NB4 (cell line): ENCODE measurements at regions not wholly inside any gene's neighbourhood (a gene's known extent, or its start where the extent isn't known, plus 50 kb on each side); places are given as distances from the start of the nearest gene placed in this dataset.

Source experiments
- DNase-seq: peaks from one replicate; pipeline ENCODE4 v3.0.0; 2010; ENCODE audit warnings: low read depth
- H3K4me3 ChIP-seq: one replicate; pipeline ENCODE4 v1.5.1; 2011; ENCODE audit warnings: mild to moderate bottlenecking, low read depth, low read length, moderate library complexity
- MYC ChIP-seq: IDR thresholded peaks from 2 replicates; pipeline ENCODE4 v1.6.1; 2011; ENCODE audit warnings: low read depth, low read length
- POLR2A ChIP-seq: IDR thresholded peaks from 2 replicates; pipeline ENCODE4 v1.6.1; 2011; ENCODE audit warnings: mild to moderate bottlenecking; ENCODE audit not compliant: insufficient read length; ENCODE audit errors: extremely low read depth
- TF ChIP-seq, protein P1 (sequence below): IDR thresholded peaks from one replicate; pipeline ENCODE4 v1.5.1; 2012; ENCODE audit warnings: low read depth, low read length
- TF ChIP-seq, protein P2 (sequence below): IDR thresholded peaks from 2 replicates; pipeline ENCODE4 v1.6.1; 2011; ENCODE audit warnings: low read depth, low read length

DNA sequence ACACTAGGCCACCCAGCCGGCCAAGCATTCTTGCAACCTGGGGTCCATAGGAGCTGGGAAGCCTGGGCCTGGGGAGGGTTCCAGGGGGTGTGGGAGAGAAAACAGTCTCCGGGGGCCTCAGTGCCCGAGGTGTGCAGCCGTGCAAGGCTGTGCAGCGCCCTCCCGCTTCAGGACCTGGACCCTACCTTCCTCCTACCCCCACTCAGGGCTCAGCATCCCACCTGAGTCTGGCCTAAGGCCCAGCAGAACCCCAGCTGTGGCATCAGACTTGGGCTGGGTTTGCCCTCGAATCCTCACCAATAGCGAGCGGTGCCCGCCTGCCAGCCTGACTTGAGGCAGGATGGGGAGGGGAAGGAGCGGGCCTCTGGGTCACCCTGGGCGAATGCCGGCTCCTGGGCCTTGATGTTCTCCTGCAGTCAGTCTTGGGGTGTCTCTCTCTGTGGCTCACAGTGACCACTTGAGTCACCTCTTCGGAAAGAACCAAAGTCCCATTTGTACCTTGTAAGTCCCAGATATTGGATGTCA lies 53.6 kb upstream of the PPARA start:
- H3K4me3 ChIP-seq = no peak overlapping the region
- no peak for DNase-seq
- TF ChIP-seq POLR2A (no peak), MYC (no peak)
- TF ChIP-seq, protein P1, sequence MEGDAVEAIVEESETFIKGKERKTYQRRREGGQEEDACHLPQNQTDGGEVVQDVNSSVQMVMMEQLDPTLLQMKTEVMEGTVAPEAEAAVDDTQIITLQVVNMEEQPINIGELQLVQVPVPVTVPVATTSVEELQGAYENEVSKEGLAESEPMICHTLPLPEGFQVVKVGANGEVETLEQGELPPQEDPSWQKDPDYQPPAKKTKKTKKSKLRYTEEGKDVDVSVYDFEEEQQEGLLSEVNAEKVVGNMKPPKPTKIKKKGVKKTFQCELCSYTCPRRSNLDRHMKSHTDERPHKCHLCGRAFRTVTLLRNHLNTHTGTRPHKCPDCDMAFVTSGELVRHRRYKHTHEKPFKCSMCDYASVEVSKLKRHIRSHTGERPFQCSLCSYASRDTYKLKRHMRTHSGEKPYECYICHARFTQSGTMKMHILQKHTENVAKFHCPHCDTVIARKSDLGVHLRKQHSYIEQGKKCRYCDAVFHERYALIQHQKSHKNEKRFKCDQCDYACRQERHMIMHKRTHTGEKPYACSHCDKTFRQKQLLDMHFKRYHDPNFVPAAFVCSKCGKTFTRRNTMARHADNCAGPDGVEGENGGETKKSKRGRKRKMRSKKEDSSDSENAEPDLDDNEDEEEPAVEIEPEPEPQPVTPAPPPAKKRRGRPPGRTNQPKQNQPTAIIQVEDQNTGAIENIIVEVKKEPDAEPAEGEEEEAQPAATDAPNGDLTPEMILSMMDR = no peak
- TF ChIP-seq, protein P2, sequence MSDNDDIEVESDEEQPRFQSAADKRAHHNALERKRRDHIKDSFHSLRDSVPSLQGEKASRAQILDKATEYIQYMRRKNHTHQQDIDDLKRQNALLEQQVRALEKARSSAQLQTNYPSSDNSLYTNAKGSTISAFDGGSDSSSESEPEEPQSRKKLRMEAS = no peak

DNA sequence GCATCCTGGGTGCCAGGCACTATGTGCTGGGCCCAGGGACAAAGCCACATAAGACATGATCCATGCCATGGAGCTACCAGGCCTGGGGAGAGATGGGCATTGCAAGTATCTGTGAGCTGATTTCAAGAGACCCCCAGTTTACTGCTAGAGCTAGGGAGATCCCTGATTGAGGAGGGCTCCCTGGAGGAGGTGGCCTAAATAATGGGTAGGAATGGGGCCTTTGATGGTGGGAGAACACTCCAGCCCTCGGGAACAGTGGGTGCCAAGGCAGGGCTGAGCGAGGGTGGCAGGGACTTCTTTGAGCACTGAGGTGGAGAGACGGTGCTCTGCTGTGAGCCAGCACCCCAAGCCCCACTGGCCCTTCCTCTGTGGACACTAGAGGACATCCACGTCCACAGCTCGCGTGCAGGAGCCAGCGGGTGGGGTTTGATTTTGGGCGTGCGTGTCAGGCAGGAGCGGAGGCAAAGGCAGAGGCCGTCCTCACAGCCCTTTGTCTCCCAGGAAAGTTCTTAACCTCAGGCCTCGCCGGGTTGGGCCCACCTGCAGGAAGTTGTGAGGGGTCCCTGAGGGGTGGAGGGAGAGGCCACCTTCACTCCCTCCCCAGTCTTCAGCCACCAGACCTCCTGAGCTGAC lies 52.9 kb upstream of the PPARA start:
- DNase-seq = no peak
- TF ChIP-seq, protein P1 = no peak
- H3K4me3 ChIP-seq = no peak overlapping the region

DNA sequence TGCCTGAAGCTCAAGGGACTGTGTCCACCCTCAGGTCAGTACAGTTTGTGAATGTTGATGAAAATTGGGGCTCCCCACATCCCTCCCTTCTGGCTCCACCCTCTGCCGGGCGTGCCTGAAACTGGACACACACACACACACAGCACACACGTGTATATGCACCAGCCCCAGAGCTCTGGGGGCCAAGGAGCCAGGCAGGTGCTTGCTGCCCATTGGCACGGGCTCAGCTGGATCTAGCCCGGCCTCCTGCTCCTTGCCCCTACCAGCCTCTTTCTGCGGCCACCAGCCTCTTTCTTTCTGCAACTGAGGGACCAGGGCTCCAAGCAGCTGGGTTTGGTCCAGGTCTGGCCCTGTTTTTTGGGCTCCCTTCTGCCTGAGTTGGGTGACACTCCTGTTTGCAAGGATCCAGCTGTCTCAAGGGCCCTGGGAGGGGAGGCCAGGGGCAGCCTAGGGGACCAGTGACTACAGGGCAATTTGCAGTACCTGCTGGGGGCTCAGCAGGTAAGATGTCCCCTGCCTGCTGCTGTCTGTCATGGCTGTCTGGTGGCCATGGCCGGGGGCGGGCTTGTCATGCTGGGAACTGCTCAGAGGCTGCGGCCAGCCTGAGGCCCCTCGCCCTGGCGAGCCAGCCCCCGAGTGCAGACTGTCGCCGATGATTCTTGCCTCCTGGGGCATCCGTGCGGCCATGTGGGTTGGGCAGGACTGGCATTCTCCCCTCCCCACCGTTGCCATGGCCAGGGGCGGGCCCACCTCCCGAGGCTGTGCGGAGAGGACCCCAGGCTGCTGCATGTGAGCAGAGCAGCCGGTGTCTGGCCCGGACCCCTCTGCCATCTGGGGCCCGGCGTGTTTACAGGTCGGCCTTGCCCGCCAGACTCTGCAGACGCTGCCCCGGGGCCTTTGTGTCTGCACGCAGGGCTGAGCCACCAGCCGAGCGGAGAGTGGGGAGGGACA lies 51.5 kb upstream of the PPARA start:
- no peak overlapping the region for H3K4me3 ChIP-seq
- no peak for TF ChIP-seq POLR2A
- TF ChIP-seq, protein P2 = no peak
- TF ChIP-seq, protein P1 = no peak
- TF ChIP-seq MYC = no peak
- DNase-seq = no peak

DNA sequence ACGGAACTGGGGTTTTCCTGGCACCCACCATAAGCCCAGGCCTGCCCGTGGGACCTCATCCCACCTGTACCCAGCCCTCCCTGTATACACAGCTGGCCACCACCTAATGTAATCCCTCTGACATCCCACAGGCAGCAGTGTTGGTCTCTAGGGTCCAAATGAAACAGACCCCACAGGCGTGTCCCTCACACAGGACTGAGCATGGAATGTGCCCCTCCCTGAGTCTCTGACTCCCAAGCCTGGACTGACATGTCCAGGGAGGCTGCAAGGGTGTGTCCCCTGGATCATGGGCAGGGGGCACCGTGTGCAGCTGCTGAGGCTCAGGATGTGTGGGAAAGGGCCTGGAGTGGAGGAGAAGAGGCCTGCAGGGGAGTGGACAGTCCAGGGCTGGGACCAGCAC lies 50.6 kb upstream of the PPARA start:
- H3K4me3 ChIP-seq = no peak overlapping the region
- TF ChIP-seq, protein P1 = no peak
- TF ChIP-seq MYC (no peak), POLR2A (no peak)
- TF ChIP-seq, protein P2 = no peak
- DNase-seq = no peak

DNA sequence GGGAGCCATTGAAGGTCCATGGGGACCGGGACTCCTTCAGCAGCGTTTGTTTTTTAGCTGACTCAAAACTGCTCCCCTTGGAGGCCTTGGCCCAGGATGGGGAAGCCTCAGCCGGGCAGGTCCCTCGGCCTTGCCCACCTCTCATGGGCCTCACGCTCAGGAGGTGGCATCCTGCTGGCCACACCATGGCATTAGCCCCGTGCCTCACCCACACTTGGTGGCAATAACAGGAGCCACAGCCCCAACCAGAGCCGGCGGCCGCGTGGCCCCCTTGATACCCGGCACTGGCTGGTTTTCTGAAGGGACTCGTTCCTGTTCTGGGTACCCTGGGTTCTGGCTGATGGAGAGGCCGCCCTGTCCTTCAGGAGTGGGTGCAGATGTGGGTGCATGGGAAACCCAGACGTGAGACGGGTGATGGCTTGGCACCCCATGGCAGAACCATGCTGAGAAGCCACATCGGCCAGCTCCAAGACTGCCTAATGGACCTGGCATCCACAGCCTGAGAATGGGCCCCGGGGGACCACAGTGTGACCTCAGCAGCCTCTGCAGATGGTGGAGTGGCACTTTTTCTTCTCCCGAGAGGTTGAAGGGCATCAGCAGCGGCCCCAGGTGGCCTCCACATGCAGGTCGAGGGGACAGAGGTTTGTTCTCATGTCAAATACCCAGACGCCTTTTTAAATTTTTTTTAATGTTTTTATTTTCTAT lies 49.8 kb upstream of the PPARA start:
- DNase-seq = no peak
- TF ChIP-seq, protein P1 = no peak
- TF ChIP-seq MYC (no peak), POLR2A (no peak)
- TF ChIP-seq, protein P2 = no peak
- no peak overlapping the region for H3K4me3 ChIP-seq
